ENCODE measurements at regions not wholly inside any gene's neighbourhood (a gene's known extent, or its start where the extent isn't known, plus 50 kb on each side); places are given as distances from the start of the nearest gene placed in this dataset.

DNA sequence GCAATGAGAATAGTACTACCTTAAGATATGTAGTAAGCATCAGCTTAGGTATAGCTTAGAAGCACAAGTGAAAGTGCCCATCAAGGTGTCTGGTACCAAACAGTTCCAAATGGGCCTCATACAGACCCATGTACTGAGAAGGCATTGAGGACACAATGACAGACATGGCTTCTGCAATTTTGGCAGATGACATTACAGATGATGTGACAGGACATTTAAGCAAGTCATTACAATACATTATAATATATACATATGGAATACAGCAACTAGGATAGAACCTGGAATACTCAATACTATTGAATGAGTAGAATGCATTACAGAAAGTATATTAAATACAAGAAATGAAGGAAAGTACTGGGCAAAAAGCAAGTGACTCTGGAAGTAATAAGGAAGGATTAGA is 256.4 kb downstream of the GXYLT1 start:
- no peak for DNase-seq (ENCODE audit: low read depth)

DNA sequence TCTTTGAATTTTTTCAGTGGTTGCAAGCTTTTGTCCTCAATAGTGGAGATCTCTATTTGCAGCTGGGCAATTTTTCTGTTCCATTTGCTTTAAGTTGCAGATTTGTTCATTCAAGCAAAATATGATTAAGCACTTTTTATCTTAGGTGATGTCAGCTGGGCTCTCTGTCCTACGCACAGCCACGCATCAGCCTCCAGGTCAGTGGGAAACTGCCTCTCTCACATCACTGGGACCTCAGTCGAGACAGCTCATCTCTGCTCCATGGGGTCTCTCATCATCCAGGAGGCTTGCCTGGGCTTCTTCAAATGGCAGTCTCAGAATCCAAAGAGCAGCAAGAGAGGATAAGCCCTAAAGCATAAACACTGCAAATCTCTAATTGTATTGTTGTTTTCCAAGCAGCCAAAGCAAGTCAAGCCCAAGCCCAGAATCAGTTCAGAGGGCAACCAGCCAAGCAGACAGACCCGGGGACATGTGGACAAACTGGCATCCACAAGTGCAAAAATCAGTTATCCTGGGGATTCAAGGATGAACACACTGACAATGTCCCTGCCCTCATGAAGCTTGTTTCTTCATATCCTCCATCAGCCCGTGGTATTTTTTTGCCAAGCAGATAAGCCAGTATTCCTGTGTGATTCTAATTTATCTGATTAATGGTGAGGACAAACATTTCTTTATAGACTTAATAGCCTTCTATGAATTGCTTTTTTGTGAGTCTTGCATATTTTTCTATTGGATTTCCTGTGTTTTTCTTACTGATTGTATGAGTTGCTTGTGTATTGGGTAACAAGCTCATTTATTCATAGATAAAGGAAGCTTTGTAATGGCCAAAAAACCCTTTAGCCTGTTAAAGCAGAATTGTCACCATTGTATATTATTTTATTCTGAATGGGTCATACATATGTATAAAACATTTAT is 262.5 kb downstream of the GXYLT1 start:
- no peak for DNase-seq (ENCODE audit: low read depth)
- TF ChIP-seq CTCF (conservative IDR thresholded peaks at IDR 0.05; ENCODE audit: low read depth, low read length), result no peak
- H3K4me3 ChIP-seq (ENCODE audit: low read depth, low read length), result no peak overlapping the region

More for the DNA sequence above, 256.4 kb downstream of the GXYLT1 start:
- no peak overlapping the region for H3K4me3 ChIP-seq (ENCODE audit: low read depth, low read length)
- TF ChIP-seq CTCF (conservative IDR thresholded peaks at IDR 0.05; ENCODE audit: low read depth, low read length), result no peak

GRCh38 chr12:41869432-41869831 is 275.2 kb downstream of the GXYLT1 start:
- H3K4me3 ChIP-seq (ENCODE audit: low read depth, low read length), result no peak overlapping the region
- no peak for DNase-seq (ENCODE audit: low read depth)
- TF ChIP-seq CTCF (conservative IDR thresholded peaks at IDR 0.05; ENCODE audit: low read depth, low read length), result no peak

GRCh38 chr12:41866878-41867430 is 277.7 kb downstream of the GXYLT1 start:
- no peak overlapping the region for H3K4me3 ChIP-seq (ENCODE audit: low read depth, low read length)
- no peak for TF ChIP-seq CTCF (conservative IDR thresholded peaks at IDR 0.05; ENCODE audit: low read depth, low read length)
- no peak for DNase-seq (ENCODE audit: low read depth)

- no peak overlapping the region for H3K4me3 ChIP-seq (ENCODE audit: low read depth, low read length)
- no peak for DNase-seq (ENCODE audit: low read depth)
- no peak for TF ChIP-seq CTCF (conservative IDR thresholded peaks at IDR 0.05; ENCODE audit: low read depth, low read length)
Measured at GRCh38 chr12:41856228-41856627, 288.4 kb downstream of the GXYLT1 start.

DNA sequence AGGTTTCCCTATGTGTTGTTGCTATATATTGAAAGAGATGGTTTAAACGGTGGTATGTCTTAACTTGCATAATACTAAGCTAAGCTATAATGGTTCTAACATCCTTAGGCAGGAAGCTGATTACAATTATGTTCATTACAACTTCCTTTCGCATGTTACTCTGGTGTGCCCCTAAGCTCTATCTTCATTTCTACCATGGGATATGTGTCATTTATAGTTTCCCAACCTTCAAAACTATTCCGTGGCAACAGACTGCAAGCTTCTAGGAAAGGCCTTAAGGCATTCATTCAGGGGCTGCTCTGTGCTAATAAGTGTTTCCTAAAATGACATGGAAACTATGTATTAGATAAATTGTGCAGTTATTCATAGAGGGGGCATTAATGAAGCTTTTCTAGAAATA is 294.6 kb downstream of the GXYLT1 start:
- TF ChIP-seq CTCF (conservative IDR thresholded peaks at IDR 0.05; ENCODE audit: low read depth, low read length), result no peak
- no peak overlapping the region for H3K4me3 ChIP-seq (ENCODE audit: low read depth, low read length)
- DNase-seq (ENCODE audit: low read depth), result no peak
